ENCODE measurements at regions not wholly inside any gene's neighbourhood (a gene's known extent, or its start where the extent isn't known, plus 50 kb on each side); places are given as distances from the start of the nearest gene placed in this dataset.

DNA sequence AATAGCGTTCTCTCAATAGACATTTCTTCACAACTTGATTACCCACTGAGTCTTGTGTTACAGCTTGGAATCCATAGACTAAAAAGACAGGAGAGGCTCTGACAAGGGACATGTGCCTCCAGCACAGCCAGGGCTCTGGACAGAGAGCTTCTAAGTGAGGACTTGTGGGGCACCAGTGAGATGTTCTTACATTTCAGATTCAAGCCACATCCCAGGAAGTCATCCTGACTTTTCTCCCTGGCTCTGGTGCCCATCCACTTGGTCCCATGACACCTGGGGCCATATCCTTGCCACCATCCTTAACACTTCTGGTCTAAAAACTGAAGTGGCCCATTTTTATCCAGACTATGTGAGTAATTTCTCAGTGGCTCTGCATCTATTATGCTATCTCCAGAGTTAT is 440.1 kb downstream of the TCERG1L start:
- TF ChIP-seq, protein P1, sequence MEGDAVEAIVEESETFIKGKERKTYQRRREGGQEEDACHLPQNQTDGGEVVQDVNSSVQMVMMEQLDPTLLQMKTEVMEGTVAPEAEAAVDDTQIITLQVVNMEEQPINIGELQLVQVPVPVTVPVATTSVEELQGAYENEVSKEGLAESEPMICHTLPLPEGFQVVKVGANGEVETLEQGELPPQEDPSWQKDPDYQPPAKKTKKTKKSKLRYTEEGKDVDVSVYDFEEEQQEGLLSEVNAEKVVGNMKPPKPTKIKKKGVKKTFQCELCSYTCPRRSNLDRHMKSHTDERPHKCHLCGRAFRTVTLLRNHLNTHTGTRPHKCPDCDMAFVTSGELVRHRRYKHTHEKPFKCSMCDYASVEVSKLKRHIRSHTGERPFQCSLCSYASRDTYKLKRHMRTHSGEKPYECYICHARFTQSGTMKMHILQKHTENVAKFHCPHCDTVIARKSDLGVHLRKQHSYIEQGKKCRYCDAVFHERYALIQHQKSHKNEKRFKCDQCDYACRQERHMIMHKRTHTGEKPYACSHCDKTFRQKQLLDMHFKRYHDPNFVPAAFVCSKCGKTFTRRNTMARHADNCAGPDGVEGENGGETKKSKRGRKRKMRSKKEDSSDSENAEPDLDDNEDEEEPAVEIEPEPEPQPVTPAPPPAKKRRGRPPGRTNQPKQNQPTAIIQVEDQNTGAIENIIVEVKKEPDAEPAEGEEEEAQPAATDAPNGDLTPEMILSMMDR (IDR thresholded peaks at IDR 0.05; ENCODE audit: insufficient read depth, low read length, missing control alignments) = no peak
- DNase-seq (ENCODE audit: low read depth, low spot score) = no peak
- H3K4me3 ChIP-seq (ENCODE audit: low read depth, low read length) = no peak overlapping the region
- ChIA-PET CTCF (no interaction called here), POLR2A (no interaction called here)

DNA sequence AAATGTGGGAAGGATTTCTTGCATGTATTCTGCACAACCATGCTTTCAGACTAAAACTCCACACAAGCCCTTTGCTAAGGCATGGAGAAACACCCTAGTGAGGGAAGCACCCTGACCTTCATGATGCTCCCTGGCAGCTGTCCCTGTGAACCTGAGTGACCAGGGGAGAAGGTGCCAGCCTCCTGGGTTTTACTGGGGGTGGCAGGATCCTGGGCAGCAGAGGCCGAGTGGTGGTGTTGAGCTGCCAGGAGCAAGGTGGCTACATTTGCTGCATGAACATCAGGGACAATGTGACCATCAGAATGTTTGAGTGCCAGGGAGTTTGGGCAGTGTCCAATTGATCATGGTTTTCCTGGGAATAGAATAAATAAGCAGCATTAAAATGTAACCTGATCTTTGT is 437.9 kb downstream of the TCERG1L start:
- POLR2A ChIA-PET = no interaction called here
- CTCF ChIA-PET = no interaction called here
- H3K4me3 ChIP-seq (ENCODE audit: low read depth, low read length) = no peak overlapping the region
- no peak for DNase-seq (ENCODE audit: low read depth, low spot score)
- TF ChIP-seq, protein P1 (IDR thresholded peaks at IDR 0.05; ENCODE audit: insufficient read depth, low read length, missing control alignments) = no peak

DNA sequence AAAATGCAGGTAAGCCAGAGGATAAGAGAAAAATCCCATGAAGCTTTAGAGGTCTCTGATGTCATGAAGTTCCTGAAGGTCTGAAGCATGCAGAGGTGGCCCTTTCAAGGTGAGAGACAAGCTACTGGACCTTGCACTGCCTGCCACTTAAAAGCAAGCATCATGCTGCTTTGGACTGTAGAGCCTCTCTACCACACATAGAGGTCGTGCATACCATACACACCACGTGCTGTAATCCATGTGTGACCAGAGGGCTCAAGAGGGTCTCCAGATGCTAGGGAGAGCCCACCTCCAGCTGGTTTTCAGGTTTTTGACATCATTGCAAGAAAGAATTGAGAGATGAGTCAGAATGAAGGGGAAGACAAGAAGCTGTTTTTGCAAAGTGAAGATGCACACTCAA is 436.4 kb downstream of the TCERG1L start:
- ChIA-PET POLR2A (no interaction called here), CTCF (no interaction called here)
- TF ChIP-seq, protein P1 (IDR thresholded peaks at IDR 0.05; ENCODE audit: insufficient read depth, low read length, missing control alignments) = no peak
- no peak overlapping the region for H3K4me3 ChIP-seq (ENCODE audit: low read depth, low read length)
- no peak for DNase-seq (ENCODE audit: low read depth, low spot score)

DNA sequence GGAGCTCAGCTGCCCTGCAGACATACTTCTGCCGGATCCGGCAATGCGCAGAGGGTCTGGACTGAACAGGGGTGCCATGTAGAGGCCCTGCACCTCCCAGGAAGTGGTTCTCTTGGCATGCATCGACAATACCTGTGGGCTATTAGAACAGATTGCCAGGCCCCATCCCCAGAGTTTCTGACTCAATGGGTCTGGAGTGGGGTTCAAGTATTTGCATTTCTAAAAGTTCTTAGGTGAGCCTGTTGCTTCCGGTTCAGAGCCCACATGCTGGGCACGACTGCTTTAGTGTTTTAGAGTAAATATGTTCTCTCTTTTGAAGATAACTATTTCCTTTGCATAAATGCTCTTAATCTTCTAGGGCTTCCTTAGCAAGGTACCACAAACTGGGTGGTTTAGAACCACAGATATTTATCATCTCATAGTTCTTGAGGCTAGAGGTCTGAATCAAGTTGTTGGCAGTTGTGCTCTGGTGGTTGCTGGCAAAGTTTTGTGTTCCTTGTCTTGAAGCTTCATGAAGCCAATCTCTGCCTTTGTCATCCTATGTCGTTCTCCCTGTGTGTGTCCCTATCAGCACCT is 435.5 kb downstream of the TCERG1L start:
- no peak for DNase-seq (ENCODE audit: low read depth, low spot score)
- no peak overlapping the region for H3K4me3 ChIP-seq (ENCODE audit: low read depth, low read length)
- ChIA-PET POLR2A (no interaction called here), CTCF (no interaction called here)
- TF ChIP-seq, protein P1 (IDR thresholded peaks at IDR 0.05; ENCODE audit: insufficient read depth, low read length, missing control alignments) = no peak

DNA sequence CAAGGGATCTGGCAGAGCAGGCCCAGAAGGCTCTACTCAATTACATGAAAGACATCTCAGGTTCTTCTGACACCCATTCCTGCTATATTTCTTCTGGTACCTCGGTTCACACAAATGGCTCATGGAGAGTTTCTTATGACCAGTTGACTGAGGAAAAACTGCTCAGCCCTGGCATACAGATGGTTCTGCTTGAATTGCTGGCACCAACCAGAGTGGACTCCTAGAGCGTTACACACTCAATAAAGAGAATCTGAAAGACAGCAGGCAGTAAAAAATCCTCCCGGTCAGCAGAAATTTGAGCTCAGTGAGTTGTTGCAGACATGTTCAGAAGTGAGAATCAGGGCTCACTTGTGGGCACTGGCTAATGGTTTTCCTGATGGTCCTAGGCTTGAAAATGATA is 434.4 kb downstream of the TCERG1L start:
- DNase-seq (ENCODE audit: low read depth, low spot score) = no peak
- TF ChIP-seq, protein P1 (IDR thresholded peaks at IDR 0.05; ENCODE audit: insufficient read depth, low read length, missing control alignments) = no peak
- ChIA-PET CTCF (no interaction called here), POLR2A (no interaction called here)
- no peak overlapping the region for H3K4me3 ChIP-seq (ENCODE audit: low read depth, low read length)

DNA sequence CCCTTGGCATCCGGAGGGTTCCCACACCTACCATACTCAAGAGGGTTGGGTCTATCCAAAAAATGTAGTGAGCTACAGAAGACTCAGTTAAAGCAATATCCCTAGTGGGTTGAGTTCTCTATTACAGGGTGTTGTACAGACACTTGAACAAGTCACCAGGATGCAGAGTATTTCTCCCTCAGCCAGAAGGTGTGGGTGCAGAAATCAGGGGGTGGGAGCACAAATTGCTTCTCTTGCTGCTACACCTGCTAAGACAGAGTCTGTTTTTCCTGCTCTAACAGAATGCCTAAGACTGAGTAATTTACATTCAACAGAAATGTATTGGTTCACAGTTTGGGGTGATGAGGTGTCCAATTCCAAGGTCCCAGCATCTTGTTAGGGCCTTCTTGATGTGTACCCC is 433.4 kb downstream of the TCERG1L start:
- ChIA-PET POLR2A (no interaction called here), CTCF (no interaction called here)
- H3K4me3 ChIP-seq (ENCODE audit: low read depth, low read length) = no peak overlapping the region
- DNase-seq (ENCODE audit: low read depth, low spot score) = no peak
- TF ChIP-seq, protein P1 (IDR thresholded peaks at IDR 0.05; ENCODE audit: insufficient read depth, low read length, missing control alignments) = no peak
